HG03045 (cell line): ENCODE measurements at regions not wholly inside any gene's neighbourhood (a gene's known extent, or its start where the extent isn't known, plus 50 kb on each side); places are given as distances from the start of the nearest gene placed in this dataset.
"Not testable (repeated sequence)": the region's sequence is repeated elsewhere in the genome, so short reads cannot be mapped to it uniquely, and the experiment has no call there.

Source experiments
- ATAC-seq: cut with Tn5 transposase; IDR thresholded peaks from one replicate; pipeline ENCODE4 v1.9.1; 2021; ENCODE audit warnings: mild to moderate bottlenecking, moderate library complexity; ENCODE audit not compliant: unreplicated experiment

- not testable (repeated sequence) for ATAC-seq
These were observed 506.7 kb upstream of the DPH6 start for GRCh38 chr15:36052641-36053040.

- no peak for ATAC-seq
These were observed 507.8 kb upstream of the DPH6 start for GRCh38 chr15:36053746-36054145.

- no peak for ATAC-seq
These were observed 513.6 kb upstream of the DPH6 start for GRCh38 chr15:36059596-36059995.

GRCh38 chr15:36062357-36062756 lies 516.4 kb upstream of the DPH6 start:
- ATAC-seq, result no peak

- ATAC-seq, result no peak
These were observed 512.7 kb upstream of the CDIN1 start for GRCh38 chr15:36066757-36067156.

GRCh38 chr15:36067483-36068274 lies 511.7 kb upstream of the CDIN1 start:
- no peak for ATAC-seq

DNA sequence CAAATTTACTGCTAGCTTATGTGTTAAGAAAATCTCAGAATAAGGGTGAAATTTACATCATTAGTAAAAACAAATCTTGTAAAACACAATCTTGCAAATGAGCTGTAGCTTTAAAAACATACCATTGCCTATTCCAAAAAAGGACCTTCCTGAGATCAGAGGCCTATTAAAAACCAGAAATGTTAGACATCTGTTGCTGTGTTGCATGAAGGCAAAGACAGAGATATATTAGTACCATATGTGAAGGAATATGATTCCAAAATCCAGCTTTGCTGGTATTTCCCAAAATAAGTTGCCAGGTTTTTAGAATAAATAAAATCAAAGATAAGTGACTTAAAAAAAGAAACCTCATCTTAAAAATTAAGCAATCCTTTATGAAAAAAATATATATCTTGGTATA lies 504.1 kb upstream of the CDIN1 start:
- ATAC-seq, result no peak

- no peak for ATAC-seq
These were observed 500.4 kb upstream of the CDIN1 start for GRCh38 chr15:36079021-36079420.

- ATAC-seq, result no peak
These were observed 498.7 kb upstream of the CDIN1 start for GRCh38 chr15:36080759-36081158.

GRCh38 chr15:36090286-36090946 lies 489.0 kb upstream of the CDIN1 start:
- ATAC-seq, result no peak

DNA sequence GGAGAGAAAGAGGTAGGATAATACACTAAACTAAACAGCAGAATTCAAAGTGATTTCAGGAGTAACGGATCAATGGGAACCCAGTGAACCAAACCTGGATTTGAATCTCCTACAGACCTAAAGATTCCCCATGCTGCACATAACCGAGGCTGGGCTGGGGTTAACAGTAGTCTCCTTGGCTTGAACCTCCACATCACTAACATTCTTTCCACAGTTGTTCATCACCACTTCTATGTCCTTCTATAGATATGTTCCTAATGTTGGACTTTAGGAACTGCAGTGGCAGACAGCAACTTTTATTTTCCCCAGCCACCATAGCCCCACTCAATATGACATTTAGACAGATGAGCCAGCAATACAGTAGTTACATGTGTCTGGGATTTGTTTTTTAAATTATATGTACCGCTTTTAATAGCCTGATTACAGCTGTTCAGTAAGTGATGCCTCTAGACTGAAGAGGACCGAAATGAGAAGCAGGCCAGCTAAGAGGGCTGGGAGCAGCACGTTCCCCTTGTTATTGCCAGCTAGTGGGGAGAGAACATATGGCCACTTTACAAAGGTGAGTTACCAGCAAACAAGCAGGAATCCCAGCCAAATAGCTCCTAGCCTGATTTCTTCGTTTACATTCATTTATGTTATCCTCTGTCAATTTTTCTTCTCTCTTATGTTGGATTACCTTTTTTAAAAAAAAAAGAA lies 472.6 kb upstream of the CDIN1 start:
- ATAC-seq, result no peak

GRCh38 chr15:36108541-36108940 lies 470.9 kb upstream of the CDIN1 start:
- no peak for ATAC-seq

DNA sequence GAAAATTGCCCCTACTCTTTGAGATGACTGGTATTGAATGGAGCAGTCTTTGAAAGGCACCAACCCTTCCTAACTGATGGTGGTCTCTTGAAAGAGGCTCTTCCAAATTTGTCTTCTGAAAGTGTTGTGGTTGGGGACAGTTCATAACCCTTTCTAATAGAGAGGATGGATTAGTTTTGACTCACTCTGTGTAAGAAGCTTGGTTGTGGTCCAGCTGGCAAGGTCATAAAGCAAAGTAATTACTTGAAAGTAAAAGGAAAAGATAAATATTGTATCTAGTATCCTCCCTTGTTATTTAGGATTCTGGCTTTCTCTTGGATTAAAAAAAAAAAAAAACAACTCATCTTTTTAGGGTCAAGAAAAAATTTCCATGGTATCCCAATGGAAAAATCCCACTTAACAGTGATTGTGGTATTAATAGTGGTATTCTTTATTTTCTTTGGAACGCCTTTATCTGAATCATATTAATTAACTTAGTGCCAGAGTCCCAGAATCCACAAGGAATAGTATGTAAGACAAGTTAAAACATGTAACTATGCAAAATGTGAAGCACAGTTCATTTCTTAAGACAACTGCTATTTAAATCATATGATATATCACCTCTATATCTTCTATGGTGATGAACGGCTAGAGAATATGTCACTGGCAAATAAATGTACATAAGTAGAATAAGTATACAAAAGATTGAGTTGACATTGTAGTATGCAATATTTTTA lies 469.3 kb upstream of the CDIN1 start:
- no peak for ATAC-seq

- ATAC-seq, result no peak
These were observed 468.8 kb upstream of the CDIN1 start for GRCh38 chr15:36110659-36110993.

DNA sequence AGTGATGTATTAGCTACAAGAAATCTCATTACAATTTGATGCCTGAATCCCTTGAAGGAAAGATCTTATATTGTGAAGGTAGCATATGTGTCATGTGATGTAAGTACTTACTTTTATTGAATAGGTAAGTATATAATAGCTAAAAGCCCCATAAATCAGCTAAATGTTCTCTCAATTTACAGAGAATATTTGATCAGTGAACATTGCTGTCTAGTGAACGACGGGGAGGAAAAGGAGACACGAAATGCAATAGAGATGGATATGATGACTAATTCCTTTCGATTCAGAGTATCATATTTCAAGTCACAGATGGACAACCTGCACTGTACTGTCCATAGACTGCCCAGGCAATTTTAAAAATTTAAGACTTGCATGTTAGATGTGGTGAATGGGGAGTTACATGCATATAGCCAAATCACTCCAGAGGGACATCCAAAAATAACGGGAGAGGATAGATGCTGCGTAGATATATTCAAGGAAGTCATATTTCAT lies 462.1 kb upstream of the CDIN1 start:
- no peak for ATAC-seq

DNA sequence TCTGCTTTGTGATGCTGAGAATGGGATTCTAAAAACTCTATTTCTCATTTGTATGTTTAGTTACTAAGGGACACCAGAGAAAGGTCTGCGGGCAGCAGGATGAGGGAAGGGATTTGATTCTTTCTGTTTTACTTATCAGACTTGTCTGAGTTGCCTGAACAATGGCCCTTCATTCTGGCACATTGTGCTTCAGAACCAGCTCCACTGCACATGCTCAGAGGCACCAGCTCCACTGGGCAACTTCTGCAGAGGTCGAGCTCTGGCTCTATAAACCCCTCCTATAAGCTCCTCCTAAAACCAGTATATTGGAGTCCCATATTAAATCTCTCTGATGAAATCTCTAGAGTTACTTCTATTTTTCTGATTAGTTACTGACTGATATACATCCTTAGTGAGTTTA lies 453.2 kb upstream of the CDIN1 start:
- no peak for ATAC-seq

- no peak for ATAC-seq
These were observed 448.6 kb upstream of the CDIN1 start for GRCh38 chr15:36130641-36131310.

GRCh38 chr15:36133742-36134141 lies 445.7 kb upstream of the CDIN1 start:
- ATAC-seq, result no peak

- ATAC-seq, result no peak
These were observed 443.4 kb upstream of the CDIN1 start for GRCh38 chr15:36136049-36136448.

DNA sequence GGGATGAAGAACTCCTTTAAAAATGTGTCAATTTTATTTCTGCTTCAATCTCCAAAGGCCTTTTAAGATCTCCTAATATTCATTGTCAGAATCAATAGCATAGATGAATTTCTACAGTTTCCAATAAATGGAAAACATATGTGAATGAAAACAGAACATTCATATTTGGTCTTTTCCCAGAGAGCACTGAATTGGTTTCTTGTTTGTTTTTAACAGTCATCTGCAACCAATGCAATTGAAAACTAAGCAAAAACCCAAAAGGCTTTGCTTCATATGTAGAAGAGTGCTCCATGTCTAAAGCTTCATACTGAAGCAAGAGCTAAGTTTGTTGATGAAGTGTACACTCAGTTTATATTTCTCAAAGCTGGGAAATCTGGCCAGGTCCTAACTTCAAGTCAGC lies 426.5 kb upstream of the CDIN1 start:
- ATAC-seq, result no peak
